Progenitor cell of endocrine pancreas (in vitro differentiated cells): ENCODE measurements at regions not wholly inside any gene's neighbourhood (a gene's known extent, or its start where the extent isn't known, plus 50 kb on each side); places are given as distances from the start of the nearest gene placed in this dataset.
"Not testable (repeated sequence)": the region's sequence is repeated elsewhere in the genome, so short reads cannot be mapped to it uniquely, and the experiment has no call there.

ENCODE experiments used
- DNase-seq: peaks from one replicate; pipeline ENCODE4 v3.0.0; 2021; ENCODE audit warnings: low spot score; ENCODE audit not compliant: unreplicated experiment
- H3K27ac Mint-ChIP-seq: 2 replicates; pipeline ENCODE4 v1.8.0; 2021; ENCODE audit warnings: mild to moderate bottlenecking, moderate library complexity, mixed read lengths
- H3K27me3 Mint-ChIP-seq: 2 replicates; pipeline ENCODE4 v1.8.0; 2021; ENCODE audit warnings: mixed read lengths
- H3K36me3 Mint-ChIP-seq: 2 replicates; pipeline ENCODE4 v1.8.0; 2022; ENCODE audit warnings: mixed read lengths; ENCODE audit not compliant: insufficient read depth
- H3K4me1 Mint-ChIP-seq: 2 replicates; pipeline ENCODE4 v1.8.0; 2021; ENCODE audit warnings: low read depth, mixed read lengths
- H3K4me3 Mint-ChIP-seq: 2 replicates; pipeline ENCODE4 v1.8.0; 2021; ENCODE audit warnings: low read depth, mild to moderate bottlenecking, moderate library complexity, mixed read lengths
- H3K9me3 Mint-ChIP-seq: 2 replicates; pipeline ENCODE4 v1.8.0; 2021; ENCODE audit warnings: low read depth, mixed read lengths
- CTCF ChIP-seq: fragments of 200-600 bp; sonication (generic); IDR thresholded peaks from one replicate; pipeline ENCODE4 v1.5.0; 2021; ENCODE audit warnings: antibody characterized with exemption, mild to moderate bottlenecking; ENCODE audit not compliant: unreplicated experiment

GRCh38 chr4:102405821-102406401 is 60.6 kb upstream of the SLC39A8 start:
- H3K27me3 Mint-ChIP-seq, result no peaks in the 10 kb centered on the region
- no peak overlapping the region for H3K4me3 Mint-ChIP-seq
- no peaks in the 10 kb centered on the region for H3K36me3 Mint-ChIP-seq
- H3K4me1 Mint-ChIP-seq, result no peaks in the 10 kb centered on the region
- H3K27ac Mint-ChIP-seq, result no peak overlapping the region
- TF ChIP-seq CTCF, result no peak
- no peak for DNase-seq
- no peaks in the 10 kb centered on the region for H3K9me3 Mint-ChIP-seq

- H3K36me3 Mint-ChIP-seq, H3K4me3 Mint-ChIP-seq, H3K4me1 Mint-ChIP-seq, H3K27me3 Mint-ChIP-seq, H3K9me3 Mint-ChIP-seq, H3K27ac Mint-ChIP-seq, DNase-seq: not testable (repeated sequence)
These were observed 65.6 kb upstream of the SLC39A8 start for GRCh38 chr4:102410884-102411283.

GRCh38 chr4:102411408-102411807 is 66.1 kb upstream of the SLC39A8 start:
- no peak overlapping the region for H3K27ac Mint-ChIP-seq
- H3K4me1 Mint-ChIP-seq, result no peaks in the 10 kb centered on the region

GRCh38 chr4:102416765-102417164 is 71.5 kb upstream of the SLC39A8 start:
- no peak for DNase-seq
- H3K36me3 Mint-ChIP-seq, result no peaks in the 10 kb centered on the region

More at GRCh38 chr4:102411408-102411807, 66.1 kb upstream of the SLC39A8 start:
- Mint-ChIP-seq H3K36me3 (no peaks in the 10 kb centered on the region), H3K9me3 (no peaks in the 10 kb centered on the region), H3K4me3 (no peak overlapping the region), H3K27me3 (no peaks in the 10 kb centered on the region)
- DNase-seq, result no peak
- TF ChIP-seq CTCF, result no peak

GRCh38 chr4:102420563-102421398 is 75.5 kb upstream of the SLC39A8 start:
- H3K4me3 Mint-ChIP-seq, result no peak overlapping the region
- H3K27ac Mint-ChIP-seq, result no peak overlapping the region
- peaks cover 11% of the 10 kb centered on the region for H3K9me3 Mint-ChIP-seq
- H3K36me3 Mint-ChIP-seq, result no peaks in the 10 kb centered on the region
- no peaks in the 10 kb centered on the region for H3K4me1 Mint-ChIP-seq
- no peaks in the 10 kb centered on the region for H3K27me3 Mint-ChIP-seq
- no peak for DNase-seq
- no peak for TF ChIP-seq CTCF

More at GRCh38 chr4:102416765-102417164, 71.5 kb upstream of the SLC39A8 start:
- H3K27ac Mint-ChIP-seq, result no peak overlapping the region
- no peaks in the 10 kb centered on the region for H3K9me3 Mint-ChIP-seq
- no peaks in the 10 kb centered on the region for H3K4me1 Mint-ChIP-seq
- no peak for TF ChIP-seq CTCF
- H3K4me3 Mint-ChIP-seq, result no peak overlapping the region
- no peaks in the 10 kb centered on the region for H3K27me3 Mint-ChIP-seq
